HG02970 (cell line): ENCODE measurements at regions not wholly inside any gene's neighbourhood (a gene's known extent, or its start where the extent isn't known, plus 50 kb on each side); places are given as distances from the start of the nearest gene placed in this dataset.

Experiments used
- ATAC-seq: cut with Tn5 transposase; IDR thresholded peaks from one replicate; pipeline ENCODE4 v1.9.1; 2021; ENCODE audit warnings: mild to moderate bottlenecking, moderate library complexity, moderate number of reproducible peaks; ENCODE audit not compliant: unreplicated experiment, low FRiP score

DNA sequence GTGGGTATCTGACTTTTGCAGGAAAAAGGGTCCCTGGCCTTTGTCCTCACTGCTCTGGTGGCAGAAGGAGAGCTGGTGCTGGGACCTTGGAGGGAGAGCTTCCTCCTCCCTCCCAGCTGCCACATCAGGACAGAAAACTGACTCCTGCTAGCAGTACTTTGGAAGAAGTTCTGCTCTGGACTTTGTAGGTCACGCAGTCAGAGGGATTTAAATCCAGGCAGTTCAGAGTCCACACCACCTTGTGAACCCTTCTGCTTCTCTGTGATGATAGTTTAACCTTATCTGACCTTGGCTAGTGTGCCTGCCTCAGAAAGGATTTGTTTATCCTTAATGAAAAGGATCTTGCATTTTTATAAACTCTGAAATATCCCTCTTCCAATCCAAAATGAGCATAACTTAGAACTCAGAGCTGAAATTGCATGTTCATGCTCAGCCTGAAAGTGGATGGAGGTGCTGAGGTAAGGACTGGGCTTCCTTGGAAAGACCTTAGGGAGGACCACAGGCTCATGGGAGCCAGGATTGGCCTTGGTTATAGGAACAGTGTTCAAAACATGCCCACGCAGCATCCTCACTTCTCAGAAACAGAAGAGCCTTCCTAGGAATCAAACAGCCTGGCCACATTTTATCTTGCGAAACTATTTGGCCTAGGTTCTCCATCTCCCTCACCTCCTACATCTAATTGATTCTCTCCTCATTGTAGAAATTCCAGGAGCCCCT, 123.9 kb upstream of the SASH1 start:
- ATAC-seq: no peak

GRCh38 chr6:148221196-148221979, 121.2 kb upstream of the SASH1 start:
- ATAC-seq: no peak

DNA sequence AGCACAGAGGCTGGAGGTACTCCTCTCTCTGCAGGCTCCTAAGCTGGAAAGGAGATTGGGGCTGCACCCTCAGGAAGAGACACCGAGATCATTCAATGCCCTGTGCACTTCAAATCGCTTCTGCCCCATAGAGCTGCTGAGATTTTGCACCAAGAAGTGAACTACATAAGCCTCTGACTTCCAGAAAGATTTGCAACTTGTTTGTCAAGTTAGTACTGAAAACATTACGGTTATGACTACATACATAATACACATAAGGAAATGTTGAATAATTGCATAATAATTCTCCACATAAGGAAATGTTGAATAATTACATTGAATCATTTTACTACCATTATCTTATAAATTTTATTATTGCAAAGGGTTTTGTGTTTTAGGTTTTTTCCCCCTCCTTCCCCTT, 120.3 kb upstream of the SASH1 start:
- ATAC-seq: no peak

DNA sequence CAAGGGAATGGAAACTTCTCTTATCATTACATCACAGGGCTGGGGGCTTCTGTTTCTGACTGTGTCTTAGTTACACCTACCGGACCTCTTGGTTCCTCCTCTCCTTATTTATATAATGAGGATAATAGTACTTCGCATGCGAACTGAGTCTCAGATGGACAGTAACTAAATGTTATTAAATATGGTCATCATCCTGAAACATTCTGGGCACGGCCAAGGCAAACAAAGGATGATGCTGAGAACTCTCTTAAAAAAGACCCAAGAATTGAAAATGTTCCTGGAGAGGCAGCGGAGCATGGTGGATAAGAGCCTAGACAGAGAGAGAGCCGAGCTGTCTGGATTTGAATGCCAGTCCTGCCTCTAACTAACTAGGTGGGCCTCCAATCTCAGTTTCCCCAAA, 119.8 kb upstream of the SASH1 start:
- ATAC-seq: no peak

DNA sequence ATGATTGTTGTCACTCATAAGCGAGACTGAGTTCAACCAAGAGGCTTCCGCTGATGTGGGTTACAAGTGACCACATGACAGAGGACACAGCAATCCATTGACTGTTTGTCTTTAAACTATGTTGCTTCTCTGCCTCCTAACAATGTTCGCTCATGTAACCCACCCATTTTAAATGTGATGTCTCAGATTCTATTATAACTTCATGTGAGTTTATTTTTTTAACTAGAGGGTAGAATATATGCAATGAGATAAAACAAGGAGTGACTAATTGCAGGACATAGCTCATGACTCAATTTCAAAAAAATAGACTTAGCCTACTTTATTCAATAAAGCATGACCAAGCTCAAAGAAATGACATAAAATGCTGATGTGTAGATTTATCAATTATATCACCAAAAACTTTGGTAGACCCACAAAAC, 119.2 kb upstream of the SASH1 start:
- ATAC-seq: no peak

- ATAC-seq: no peak
Measured at GRCh38 chr6:148225871-148226270, 116.8 kb upstream of the SASH1 start.

DNA sequence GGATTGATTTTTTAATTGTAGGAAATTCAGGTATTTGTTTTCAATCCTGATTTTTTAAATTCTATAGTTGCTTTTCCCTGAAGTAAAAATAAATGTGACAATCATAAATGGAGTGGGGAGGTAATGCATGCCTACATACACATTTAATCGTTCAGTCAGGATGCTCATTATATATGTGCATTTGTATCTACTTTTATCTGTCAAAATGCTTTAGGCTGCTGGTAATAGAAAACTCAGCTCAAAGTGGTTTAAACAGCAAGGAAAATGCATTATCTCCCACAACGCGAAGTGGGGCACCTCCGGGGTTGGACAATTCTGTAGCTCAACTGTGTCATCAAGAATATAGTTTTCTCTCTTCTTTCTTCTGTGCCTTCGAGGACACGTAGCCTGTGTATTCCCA, 116.4 kb upstream of the SASH1 start:
- ATAC-seq: no peak

GRCh38 chr6:148231572-148231971, 111.1 kb upstream of the SASH1 start:
- ATAC-seq: no peak

DNA sequence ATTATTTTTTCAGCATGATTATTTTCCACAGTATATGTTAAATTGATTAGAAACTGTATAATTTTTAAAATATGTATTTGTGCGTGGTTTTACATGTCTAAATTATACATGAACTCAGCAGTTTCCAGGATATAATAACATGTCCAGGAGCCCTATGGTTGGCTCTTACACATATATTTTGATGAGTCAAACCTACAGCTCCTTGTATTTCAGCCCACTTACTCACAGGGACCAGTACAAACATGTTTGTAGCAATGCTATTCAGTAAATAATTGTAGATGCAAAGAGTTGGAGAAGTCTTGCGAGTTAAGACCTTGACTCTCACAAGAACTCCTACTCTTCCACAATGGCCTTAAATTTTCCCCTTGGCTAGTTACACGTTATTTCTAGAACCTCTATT, 107.2 kb upstream of the SASH1 start:
- ATAC-seq: no peak

DNA sequence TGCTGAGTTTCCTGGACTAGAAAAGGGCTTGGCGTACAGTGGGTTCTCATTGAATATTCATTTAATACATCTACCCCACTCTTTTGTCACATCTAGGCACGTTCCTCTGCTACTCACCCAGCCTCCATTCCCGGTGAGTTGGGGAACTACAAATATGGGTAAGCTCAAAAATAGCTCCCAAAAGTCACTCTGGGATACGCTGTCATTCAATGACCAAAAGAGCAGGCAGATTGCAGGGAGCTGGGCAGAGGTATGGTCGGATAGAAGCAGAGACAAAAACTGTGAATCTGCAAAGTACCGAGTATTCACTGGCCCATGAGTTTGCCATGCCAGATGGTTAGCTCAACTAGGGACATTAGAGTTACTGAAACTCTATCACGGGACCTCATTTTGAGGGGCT, 103.9 kb upstream of the SASH1 start:
- no peak for ATAC-seq

DNA sequence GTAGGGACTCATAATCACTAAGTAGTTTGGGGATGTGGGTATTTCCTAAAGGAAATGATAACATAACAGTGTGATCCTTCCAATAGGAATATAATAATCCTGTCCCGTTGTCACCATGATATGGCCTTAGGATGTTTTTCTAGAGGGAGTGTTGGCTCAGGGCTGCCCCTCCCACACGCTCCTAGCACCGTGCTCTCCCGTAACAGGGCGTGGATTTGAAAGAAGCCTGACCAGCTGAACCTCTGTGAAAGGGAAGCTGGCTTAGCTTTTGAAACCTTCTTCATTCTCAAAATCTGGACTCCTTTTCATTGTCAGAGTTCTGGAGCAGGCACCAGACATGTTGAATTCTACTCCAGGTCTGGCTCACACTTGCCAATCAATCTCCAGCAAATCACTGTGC, 103.4 kb upstream of the SASH1 start:
- no peak for ATAC-seq

DNA sequence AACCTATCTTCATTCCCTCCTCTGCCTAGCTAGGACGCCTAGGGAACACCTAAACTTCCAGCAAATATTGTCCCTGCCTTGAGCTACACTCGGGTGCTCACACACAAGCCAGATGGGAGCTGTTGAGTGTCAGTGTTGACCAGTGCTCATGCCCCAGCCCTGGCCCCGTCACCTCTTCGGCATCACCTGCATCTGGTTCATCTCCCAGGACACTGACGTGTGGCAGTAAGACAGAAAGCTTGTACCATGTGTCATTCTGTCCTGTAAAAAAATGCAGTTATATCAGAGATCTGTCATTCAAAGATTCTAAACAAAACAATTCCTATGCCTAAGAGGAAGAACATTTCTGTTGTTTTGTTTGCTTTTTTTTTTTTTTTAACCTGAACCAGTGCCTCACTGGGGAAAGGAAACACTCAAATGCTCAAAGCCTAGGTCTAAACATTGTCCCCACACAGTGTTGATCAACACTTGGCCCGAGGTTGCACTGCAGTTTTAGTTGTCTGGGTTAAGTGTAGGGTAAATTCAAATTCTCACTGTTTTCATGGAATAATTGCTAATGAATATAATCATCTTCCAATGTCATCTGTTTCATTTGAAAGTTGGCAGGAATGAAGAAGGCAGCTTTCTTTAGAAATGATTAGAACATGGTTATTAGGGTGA, 102.7 kb upstream of the SASH1 start:
- no peak for ATAC-seq

DNA sequence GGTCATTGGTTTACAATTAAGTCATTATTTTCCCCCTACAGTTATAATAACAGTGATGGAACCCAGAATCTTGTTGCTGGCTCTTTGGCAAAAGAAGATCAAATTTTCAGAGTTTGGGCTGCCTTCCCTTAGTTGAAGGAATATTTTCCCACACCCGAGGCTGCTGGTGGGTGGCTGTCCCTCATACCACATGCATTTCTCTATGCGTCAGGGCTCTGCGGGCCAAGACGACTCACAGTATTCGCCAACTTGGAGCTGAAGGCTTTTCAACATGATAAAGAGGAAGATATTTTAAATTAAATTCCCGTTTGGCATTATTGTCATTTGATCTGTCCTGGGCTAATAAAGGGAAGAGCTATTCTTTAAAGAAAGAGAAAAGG, 102.2 kb upstream of the SASH1 start:
- ATAC-seq: no peak

- no peak for ATAC-seq
Measured at GRCh38 chr6:148240861-148241477, 101.7 kb upstream of the SASH1 start.

GRCh38 chr6:148242180-148242579, 100.5 kb upstream of the SASH1 start:
- no peak for ATAC-seq

DNA sequence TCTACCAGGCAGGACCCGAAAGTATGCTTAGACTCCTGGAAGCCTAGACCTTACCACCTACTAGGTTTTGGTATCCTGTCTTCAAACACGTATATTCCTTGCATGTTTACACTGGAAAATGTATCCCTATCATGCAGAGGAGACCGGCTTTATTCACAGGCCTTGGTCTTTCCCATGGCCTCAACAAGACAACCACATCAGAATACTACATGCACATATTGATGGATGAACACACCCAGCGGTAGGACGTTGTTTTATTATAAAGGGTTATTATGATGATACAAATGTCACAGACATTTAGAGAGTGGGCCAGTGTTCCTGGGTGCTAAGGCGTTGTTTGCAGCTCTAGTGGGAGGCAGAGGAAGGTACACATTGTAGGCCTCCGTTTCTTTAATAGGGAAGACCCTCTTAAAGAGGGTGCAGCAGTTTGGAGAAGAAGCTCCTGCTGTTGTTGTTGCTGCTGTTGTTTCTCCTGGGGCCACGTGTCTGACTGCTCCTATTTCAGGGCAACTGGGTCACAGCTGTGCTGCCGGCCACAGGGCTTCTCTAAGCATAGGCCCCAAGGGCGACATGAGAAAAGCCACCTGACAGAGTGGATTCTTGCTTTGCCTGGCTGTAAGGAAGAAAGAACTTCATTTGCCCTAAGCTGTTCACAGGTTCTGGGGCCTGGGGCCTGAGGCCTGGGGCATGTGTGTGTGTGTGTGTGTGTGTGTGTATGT, 98.3 kb upstream of the SASH1 start:
- ATAC-seq: no peak

DNA sequence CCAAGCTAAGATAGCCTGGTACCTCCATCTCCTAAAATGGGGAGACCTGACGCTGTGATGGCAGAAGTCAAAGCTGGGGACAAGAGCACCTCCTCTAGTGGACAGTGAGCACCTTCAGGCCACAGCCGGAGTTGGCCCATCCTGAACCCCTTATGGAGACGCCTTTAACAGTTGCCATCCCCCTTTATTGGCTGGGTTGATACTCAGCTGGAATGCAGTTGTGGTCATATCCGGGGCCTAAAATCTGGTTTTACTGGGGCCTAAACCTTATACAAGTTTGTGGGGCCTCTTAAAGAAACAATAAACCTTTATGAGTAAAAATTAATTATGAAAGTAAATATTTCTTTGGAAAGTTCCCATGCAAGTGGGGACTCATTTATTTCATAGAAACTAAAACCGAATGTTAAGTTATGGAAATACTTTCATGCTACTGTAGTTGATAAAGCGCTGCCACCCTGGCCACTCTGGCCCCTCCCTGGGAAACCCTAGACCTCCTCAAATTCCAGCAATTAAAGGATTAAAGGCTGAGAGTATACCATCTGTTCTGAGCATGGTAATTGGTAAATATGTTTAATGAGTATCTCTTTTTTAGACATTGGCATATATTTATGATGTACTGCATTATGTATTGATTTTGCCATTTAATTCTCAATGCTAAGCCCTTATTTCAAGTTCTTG, 95.1 kb upstream of the SASH1 start:
- ATAC-seq: no peak

- ATAC-seq: no peak
Measured at GRCh38 chr6:148249160-148249559, 93.5 kb upstream of the SASH1 start.

GRCh38 chr6:148249679-148250375, 92.8 kb upstream of the SASH1 start:
- ATAC-seq: no peak
